NCI-H748 treated with DMSO at 0.1 percent for 48 hours (cell line): ENCODE measurements at regions not wholly inside any gene's neighbourhood (a gene's known extent, or its start where the extent isn't known, plus 50 kb on each side); places are given as distances from the start of the nearest gene placed in this dataset.
"Not testable (repeated sequence)": the region's sequence is repeated elsewhere in the genome, so short reads cannot be mapped to it uniquely, and the experiment has no call there.

ENCODE experiments used
- DNase-seq: peaks from one replicate; lab custom pipeline; 2025; lab: John Stamatoyannopoulos, UW

DNA sequence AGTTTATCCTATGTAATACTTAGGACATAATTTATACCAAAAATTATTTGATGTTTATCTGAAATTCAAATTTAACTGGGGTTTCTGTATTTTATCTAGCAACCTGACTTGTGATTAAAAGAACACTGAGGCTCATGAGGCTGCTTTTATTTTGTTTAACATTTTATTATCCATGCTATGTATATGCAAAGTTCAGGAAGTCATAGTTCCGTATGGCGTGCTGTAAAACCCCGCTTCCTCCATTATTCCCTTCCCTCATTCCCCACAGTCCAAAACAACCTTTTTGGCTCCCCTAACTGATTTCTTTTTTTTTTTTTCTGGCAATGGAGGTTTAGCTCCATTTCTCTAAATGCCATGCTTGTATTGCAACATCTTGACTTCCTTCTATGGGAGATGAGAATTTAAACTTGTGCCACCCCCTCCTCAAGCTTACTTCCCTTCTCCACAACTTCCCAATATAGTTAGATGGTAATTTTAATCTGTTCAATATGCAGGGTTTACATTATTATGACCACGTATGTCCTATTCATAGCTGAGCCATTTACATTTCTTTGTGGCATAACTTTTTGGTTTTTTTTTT is 138.0 kb upstream of the DNAH14 start:
- no peak for DNase-seq

DNA sequence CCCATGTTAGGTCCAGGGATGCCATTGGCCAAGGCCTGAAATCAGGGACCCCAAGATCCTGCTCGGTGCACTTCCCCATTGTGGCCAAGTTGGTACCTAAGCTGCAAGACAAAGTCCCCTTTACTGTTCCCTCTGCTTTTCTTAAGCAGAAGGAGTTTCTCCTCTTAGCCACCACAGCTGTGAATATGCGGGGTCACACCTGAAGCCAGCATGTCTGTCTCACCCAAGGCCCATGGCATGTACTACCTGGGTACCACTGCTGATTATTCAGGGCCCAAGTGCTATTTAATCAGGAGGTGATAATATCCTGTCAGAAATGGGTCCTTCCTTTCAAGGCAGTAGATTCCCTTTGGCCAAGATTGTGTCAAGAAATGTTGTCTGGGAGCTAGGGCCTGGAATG is 133.9 kb upstream of the DNAH14 start:
- DNase-seq, result no peak

DNA sequence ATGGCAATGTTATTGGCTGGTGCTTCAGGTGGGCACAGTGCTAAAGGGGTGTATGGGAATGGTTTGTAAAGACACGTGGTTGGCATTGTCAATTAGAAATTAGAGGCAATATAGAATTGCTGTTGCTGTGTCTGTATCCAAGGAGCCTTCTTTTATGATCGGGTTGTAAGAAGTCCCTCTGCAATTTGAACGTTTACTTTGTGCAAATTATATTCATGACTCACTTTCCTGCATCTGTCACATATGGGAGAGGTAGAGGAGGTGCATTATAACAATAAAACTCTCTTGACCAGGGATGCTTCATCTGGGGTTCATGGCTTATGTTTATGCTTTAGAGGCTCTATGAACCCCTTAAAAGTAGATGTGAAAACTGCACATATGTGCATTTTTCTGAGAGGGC is 130.4 kb upstream of the DNAH14 start:
- DNase-seq, result no peak

DNA sequence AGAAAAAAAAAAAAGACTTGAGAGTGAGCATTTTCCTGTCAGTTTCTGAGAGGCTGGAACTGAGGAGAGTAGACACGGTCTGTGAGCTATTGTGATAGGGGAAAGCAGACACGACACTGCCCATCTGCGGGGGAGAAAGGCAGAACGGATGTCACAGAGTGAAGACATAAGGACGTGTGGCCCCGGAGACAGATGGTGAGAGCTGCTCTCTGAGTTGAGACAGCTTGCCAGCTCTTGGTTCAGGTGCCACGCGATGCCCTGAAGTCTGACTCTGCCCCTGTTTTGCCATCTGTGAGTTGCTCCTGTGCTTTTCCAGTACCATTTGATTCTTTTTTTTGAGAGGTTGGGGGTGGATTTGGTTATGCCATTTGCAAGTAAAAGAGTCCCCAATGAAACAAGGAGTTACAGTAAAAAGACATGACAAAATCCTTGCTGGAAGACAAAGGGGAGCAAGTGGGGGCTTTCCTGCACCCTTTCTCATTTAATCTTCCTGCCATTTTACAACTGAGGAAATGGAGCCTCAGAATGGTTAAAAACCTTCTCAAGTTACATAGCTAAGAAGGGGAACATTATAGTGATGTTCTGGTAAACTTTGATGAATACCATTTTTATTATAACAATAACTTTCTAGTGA is 128.9 kb upstream of the DNAH14 start:
- DNase-seq, result no peak

DNA sequence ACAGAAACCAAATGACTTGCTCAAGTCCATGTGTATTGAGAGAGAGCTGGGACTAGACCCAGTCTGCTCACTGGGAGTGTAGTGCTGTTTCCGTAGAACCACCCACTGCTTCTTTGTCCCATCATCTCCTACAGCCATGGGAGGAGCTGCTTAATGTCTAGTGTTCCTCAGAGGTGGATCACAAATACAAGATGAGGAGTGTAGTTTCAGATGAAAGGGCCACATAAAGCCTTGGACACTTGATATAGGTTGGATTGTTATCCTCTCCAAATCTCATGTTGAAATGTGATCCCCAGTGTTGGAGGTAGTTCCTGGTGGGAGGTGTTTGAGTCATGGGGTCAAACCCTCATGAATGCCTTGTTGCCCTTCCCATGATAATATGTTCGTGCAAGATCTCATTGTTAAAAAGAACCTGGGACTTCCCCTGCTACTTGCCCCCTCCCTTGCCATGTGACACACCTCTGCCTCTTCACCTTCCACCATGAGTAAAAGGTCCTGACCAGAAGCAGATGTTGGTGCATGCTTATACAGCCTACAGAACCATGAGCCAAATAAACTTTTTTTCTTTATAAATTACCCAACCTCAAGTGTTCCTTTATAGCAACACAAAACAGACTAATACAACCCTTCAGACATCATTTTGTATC is 127.5 kb upstream of the DNAH14 start:
- peak; percentile 12 for DNase-seq

DNA sequence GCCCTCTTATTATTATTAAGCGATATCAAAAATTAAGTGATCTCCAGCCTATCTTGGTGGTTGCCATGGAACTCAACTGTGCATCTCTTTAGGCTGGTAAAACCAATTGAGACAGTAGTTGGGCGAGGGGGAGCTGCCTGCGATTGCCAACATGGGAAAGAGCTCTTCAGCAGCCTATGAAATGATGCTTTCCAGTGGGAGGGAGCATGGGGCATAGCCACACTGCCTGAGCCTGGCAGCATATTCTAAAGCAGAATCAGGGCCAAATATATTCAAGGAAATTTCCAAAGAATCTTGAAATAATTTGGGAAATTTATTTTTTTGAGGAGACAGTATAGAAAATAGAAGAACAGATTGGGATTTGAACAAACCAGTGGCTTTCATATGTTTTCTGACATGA is 126.9 kb upstream of the DNAH14 start:
- DNase-seq, result no peak

DNA sequence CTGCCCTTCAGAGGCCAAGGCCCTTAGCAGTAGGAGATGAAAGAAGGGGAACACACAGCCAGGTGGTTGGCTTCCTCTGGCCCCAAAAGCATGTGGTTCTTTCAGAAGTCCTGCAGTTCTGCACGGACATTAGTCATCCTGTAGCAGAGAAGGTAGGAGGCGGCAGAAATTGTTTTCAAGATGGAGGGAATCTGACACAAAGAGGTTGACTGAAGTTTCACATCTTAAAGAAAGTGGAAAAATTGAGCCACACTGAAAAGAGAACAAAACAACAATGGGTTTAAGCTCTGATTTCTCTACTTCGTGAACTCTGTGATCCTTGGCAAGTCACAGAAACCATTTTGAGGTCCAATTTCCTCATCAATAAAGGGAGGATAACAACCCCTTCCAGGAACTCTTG is 125.3 kb upstream of the DNAH14 start:
- DNase-seq, result no peak

DNA sequence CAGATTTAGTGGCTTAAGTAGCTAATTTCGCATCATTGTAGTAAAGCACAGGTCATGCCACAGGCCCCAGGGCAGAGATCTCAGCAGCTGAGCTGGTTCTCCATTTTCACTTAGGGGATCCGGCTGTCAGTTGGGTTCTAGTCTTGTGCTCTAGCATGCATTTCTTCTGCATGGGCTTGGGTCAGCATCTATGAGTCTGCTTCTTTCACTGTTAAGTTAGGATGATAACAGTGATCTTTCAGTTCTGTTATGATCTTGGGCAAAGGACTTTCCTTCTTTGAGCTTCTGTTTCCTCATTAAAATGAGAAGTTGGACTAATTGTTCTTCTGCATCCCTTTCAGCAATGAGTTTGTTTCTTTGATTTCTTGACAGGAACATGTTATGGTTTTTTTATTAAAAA is 123.6 kb upstream of the DNAH14 start:
- DNase-seq, result no peak

DNA sequence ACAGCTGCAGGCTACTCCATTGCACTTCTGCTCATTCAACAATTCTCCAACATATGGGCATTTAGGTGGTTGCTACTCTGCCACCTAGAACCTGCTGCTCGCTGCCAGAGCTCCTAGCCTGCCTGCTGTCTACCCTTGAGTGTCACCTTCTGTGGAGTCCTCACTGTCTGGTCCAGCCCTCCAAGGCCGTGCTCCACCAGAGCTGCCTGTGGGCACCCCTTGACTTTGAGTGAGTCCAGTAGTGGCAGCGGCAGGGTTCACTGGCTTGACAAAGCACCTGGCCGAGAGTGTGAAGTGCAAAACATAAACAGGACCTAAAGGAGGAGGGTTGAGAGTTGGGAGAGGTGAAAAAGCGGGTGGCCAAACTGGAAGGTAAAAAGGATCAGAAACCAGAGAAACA is 120.3 kb upstream of the DNAH14 start:
- DNase-seq, result no peak

DNA sequence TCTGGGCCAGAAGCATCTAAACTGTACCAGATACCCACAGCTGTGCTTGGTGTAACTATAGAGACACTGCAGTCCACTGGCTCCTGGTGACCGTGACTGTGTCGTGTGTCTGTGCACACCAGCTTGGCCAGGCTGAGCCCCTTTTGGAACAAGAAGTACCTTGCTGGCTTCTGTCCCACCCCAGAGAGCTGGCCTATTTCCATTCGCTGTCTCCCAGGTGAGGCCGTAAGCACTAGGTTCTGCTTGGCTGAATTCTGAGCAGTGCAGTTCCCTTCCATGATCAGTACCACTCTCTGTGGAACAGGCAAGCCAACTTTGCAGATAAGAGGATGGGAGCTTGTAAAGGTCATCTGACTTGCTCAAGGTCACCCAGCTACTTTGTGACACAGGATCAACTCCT is 119.9 kb upstream of the DNAH14 start:
- no peak for DNase-seq

DNA sequence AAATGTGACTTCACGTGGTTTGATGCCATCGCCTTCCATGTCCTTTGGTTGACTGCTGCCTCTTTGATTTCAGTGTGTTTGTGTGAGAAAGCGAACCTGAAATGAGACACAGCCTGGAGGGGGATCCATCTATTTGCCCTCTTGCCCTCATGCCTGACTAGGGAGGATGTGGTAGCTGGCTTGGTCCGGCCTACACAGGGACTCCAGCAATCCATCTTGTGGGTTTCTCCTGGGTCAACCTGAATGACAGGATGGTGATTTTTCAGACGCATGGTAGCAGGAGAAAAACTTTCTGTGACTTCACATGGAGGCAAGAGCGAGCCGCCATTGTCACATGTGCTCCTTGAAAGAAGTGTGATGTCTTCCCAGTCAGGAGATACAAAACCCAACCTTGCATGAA is 117.9 kb upstream of the DNAH14 start:
- DNase-seq, result no peak

DNA sequence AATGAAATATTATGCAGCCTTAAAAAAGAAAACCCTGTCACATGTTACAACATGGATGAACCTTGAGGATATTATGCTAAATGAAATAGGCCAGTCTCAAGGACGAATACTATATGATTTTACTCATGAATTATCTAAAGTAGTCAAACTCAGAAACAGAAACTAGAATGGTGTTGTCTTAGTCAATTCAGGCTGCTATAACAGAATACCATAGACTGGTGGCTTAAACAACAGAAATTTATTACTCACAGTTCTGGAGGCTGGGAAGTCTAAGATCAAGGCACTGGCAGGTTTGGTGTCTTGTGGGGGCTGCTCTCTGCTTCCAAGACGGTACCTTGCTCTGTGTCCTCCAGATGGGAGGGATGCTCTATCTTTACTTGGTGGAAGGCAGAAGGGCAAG is 113.8 kb upstream of the DNAH14 start:
- DNase-seq, result no peak

DNA sequence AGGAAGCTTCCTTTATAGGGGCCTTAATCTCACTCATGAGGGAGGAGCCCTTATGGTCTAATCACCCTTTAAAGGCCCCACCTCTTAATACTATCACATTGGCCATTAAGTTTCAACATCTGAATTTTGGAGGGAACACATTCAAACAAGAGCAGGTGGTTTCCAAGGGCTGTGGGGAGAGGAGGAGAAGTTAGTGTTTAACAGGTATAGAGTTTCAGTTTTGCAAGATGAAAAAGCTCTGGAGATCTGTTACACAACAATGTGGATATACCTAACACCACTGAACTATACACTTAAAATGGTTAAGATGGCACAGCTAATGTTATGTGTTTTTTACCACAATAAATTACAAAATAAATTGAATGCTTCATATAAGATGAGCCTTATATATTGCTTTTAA is 113.4 kb upstream of the DNAH14 start:
- no peak for DNase-seq

DNA sequence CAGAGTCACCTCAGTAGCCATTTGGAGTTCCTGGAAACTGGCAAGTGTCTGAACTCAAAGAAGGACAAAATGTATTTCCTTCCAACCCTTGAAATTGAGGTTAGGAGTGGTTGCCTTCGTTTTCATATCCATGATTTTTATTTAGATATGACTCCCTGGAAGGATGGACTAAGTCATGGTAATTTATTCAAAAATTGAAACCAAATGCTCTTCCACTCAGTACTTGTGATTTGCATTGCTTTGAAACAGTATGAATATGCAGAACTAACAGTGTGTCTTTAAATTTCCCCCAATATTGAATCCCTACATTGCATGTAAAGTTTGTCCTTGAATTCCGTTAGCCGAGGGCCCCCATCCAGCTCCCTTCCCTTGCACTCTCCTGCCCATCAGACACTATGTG is 112.1 kb upstream of the DNAH14 start:
- DNase-seq, result no peak

DNA sequence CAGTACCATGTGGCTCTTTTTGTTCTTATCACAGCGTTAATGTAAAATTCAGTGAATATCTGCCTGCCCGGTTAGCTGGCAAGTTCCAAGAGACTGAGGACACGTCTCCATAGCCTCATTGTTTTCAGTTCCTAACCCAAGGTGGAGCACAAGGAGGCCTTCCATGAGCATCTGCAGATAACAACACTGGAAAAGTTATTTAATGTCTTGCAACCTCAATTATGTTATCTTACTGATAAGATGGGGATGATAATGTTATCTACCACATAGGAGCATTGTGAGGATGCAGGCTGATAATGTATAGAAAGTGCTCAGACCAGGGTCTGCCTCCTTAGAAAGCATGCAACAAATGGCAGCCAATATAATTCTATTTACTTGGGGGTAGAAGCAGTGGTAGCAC is 109.6 kb upstream of the DNAH14 start:
- DNase-seq, result no peak

DNA sequence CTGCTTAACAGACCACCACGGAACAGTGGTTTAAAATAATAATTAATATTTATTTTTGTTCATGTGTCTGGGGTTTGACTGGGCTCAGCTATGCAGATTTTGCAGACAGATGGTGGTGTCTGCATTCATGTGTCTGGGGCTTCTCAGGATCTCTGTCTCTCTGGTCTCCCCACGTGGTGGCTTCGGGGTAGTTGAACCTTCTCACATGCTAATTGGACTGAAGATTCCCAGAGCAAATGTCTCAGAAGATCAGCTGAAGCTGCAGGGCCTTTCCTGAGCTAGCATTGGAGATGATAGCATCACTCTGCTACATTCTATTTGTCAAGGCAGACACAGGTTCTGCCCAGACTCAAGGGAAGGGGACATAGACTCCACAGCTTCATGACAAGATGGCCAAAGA is 109.1 kb upstream of the DNAH14 start:
- no peak for DNase-seq

DNA sequence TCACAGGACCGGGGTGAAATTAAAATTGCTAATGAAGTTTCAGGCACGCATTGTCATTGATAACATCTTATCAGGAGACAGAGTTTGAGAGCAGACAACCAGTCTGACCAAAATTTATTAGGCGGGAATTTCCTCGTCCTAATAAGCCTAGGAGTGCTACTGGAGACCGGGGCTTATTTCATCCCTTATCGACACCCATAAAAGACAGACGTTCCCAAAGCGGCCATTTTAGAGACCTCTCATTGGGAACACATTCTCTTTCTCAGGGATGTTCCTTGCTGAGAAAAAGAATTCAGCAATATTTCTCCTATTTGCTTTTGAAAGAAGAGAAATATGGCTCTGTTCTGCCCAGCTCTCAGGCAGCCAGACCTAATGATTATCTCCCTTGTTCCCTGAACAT is 107.7 kb upstream of the DNAH14 start:
- not testable (repeated sequence) for DNase-seq

DNA sequence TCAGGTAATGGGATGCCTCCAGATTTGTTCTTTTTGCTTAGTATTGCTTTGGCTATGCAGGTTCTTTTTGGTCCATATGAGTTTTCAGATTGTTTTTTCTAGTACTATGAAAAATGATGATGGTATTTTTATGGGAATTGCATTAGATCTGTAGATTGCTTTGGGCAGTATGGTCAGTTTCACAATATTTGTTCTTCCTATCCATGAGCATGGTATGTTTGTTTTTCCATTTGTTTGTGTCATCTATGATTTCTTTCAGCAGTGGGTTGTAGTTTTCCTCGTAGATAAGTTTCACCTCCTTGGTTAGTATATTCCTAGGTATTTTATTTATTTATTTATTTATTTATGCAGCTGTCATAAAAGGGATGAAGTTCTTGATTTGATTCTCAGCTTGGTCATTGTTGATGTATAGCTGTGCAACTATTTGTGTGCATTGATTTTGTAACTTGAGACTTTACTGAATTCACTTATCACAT is 103.9 kb upstream of the DNAH14 start:
- no peak for DNase-seq

DNA sequence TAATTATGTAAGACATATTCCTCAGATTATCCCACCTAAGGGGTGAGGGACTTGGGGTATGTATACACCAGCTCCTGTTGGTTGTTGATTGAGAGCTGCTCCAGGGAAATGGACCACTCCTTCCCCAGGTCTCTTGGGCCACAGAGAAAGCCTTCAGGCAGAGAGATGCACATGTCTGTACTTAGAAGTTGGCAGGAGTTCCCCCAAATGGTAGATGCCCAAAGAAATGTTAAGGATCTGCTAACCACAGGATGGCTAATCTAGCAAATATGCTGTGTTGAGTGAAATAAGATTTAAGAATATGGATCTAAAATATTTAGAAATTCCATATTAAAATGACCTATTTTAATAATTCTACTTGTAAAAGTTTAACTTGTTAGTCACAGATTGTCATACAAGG is 100.8 kb upstream of the DNAH14 start:
- DNase-seq, result no peak

DNA sequence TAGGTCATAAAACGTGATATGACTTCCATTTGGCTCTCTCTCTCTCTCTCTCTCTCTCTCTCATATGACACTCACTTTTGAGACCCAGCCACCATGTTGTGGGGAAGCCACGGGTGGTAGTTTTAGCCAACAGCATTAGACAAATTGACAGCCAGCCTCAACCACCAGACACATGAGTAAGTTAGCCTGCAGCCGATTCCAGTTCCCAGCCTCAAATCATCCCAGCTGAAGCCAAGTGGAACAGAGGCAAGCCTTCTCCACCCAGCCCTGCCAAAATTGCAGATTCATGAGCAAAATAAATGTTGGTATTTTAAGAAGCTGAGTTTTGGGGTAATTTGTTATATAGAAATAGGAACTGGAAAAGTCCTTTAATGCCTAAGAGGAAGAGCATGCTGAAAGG is 98.0 kb upstream of the DNAH14 start:
- DNase-seq, result no peak

DNA sequence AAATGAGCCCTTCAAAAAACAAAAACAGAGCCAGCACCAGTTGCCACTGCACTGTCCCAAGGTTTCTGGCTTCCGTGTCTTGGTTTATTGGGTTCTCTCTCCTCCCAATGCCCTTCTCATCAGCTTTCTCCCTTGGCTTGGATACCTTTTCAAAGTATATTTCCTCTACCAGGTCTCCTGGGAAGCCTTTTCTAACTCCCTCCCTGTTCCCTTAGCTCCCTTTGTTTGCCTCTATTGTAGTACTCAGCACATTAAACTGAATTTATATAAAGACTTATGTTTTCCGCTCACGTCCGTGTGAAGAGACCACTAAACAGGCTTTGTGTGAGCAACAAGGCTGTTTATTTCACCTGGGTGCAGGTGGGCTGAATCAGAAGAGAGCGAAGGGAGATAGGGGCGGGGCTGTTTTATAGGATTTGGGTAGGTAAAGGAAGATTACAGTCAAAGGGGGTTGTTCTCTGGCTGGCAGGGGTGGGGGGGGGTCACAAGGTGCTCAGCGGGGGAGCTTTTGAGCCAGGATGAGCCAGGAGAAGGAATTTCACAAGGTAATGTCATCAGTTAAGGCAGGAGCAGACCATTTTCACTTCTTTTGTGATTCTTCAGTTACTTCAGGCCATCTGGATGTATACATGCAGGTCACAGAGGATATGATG is 89.7 kb upstream of the DNAH14 start:
- not testable (repeated sequence) for DNase-seq

DNA sequence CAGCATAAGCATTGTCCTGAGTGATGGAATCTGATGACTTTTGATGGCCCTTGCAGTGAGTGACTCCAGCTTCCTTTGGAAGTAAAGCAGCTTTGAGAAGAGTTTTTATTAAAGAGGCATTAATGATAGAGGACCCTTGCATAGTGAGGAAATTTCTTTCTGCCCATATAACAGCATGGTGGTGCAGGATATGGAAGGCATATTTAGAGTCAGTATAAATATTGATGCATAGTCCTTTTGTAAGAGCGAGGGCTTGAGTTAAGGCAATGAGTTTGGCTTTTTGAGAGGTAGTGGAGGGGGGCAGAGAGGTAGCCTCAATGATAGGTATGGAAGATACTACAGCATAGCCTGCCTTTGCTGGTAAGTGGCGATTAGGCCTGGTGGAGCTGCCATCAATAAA is 87.7 kb upstream of the DNAH14 start:
- DNase-seq, result not testable (repeated sequence)
